H1 (cell line): ENCODE measurements at regions not wholly inside any gene's neighbourhood (a gene's known extent, or its start where the extent isn't known, plus 50 kb on each side); places are given as distances from the start of the nearest gene placed in this dataset.

Experiments
- ASH2L ChIP-seq: fragments of 200-600, 300-600 bp; sonication (generic); IDR thresholded peaks from one replicate; pipeline ENCODE4 v1.7.1; 2017; ENCODE audit warnings: low read length
- CBX8 ChIP-seq: fragments of 300-800, 300-1000 bp; sonication (generic); IDR thresholded peaks from 2 replicates; pipeline ENCODE4 v1.7.1; 2016; ENCODE audit warnings: low read depth, low read length, borderline replicate concordance
- CEBPB ChIP-seq: IDR thresholded peaks from 2 replicates; pipeline ENCODE4 v1.6.1; 2012; ENCODE audit warnings: low read depth, low read length
- CREB1 ChIP-seq: IDR thresholded peaks from 2 replicates; pipeline ENCODE4 v1.6.1; 2012; ENCODE audit warnings: inconsistent platforms
- KDM1A ChIP-seq: fragments of 200-600, 300-600 bp; sonication (generic); IDR thresholded peaks from 2 replicates; pipeline ENCODE4 v1.7.1; 2016; ENCODE audit warnings: mild to moderate bottlenecking, low read length, borderline replicate concordance
- KDM5A ChIP-seq: fragments of 200-600 bp; IDR thresholded peaks from 2 replicates; pipeline ENCODE4 v1.7.1; 2012; ENCODE audit warnings: mild to moderate bottlenecking, low read length, inconsistent platforms, mixed read lengths
- RBBP5 ChIP-seq: IDR thresholded peaks from 2 replicates; pipeline ENCODE4 v1.7.1; 2012; ENCODE audit warnings: low read depth, mild to moderate bottlenecking, inconsistent platforms, low read length, moderate library complexity, borderline replicate concordance
- RNF2 ChIP-seq: fragments of 200-900, 300-1000 bp; sonication (generic); IDR thresholded peaks from 2 replicates; pipeline ENCODE4 v1.7.1; 2016; ENCODE audit warnings: borderline replicate concordance, low read depth, mild to moderate bottlenecking, antibody characterized with exemption, low read length; ENCODE audit not compliant: poor library complexity, severe bottlenecking; ENCODE audit errors: missing control alignments
- SAP30 ChIP-seq: fragments of 300-600 bp; sonication (generic); IDR thresholded peaks from 2 replicates; pipeline ENCODE4 v1.7.1; 2012; ENCODE audit warnings: low read length, moderate library complexity, mild to moderate bottlenecking, inconsistent platforms; ENCODE audit not compliant: insufficient read depth, insufficient replicate concordance
- SIN3A ChIP-seq, 2 experiments: IDR thresholded peaks in 1 of 2; conservative IDR thresholded peaks in 1 of 2; 2 replicates each; pipeline ENCODE4 v1.6.1; 2011 to 2012; ENCODE audit warnings: low read length in 2 of 2, improper control_type of control experiment in 1 of 2, low read depth in 1 of 2, mild to moderate bottlenecking in 1 of 2
- SP1 ChIP-seq: IDR thresholded peaks from 2 replicates; pipeline ENCODE4 v1.6.1; 2011; ENCODE audit warnings: low read depth, low read length
- SP4 ChIP-seq: IDR thresholded peaks from 2 replicates; pipeline ENCODE4 v1.6.1; 2012; ENCODE audit warnings: low read length, inconsistent platforms
- SUZ12 ChIP-seq: fragments of 200-600 bp; sonication (generic); IDR thresholded peaks from 2 replicates; pipeline ENCODE4 v1.6.1; 2012; ENCODE audit warnings: mild to moderate bottlenecking, inconsistent platforms, low read length, moderate library complexity, mixed read lengths
- TAF1 ChIP-seq: IDR thresholded peaks from 2 replicates; pipeline ENCODE4 v1.6.1; 2011; ENCODE audit warnings: mild to moderate bottlenecking, low read depth, low read length
- TAF7 ChIP-seq: optimal IDR thresholded peaks from 2 replicates; pipeline ENCODE3; 2011; ENCODE audit warnings: low read depth, mild to moderate bottlenecking, inconsistent platforms, low read length, moderate library complexity, borderline replicate concordance
- YY1 ChIP-seq: IDR thresholded peaks from 2 replicates; pipeline ENCODE4 v1.6.1; 2011; ENCODE audit warnings: low read depth, mild to moderate bottlenecking, low read length
- TF ChIP-seq, protein P1 (sequence below): IDR thresholded peaks from 2 replicates; pipeline ENCODE4 v1.6.1; 2011; ENCODE audit warnings: low read depth, mild to moderate bottlenecking, low read length; ENCODE audit not compliant: insufficient read depth

DNA sequence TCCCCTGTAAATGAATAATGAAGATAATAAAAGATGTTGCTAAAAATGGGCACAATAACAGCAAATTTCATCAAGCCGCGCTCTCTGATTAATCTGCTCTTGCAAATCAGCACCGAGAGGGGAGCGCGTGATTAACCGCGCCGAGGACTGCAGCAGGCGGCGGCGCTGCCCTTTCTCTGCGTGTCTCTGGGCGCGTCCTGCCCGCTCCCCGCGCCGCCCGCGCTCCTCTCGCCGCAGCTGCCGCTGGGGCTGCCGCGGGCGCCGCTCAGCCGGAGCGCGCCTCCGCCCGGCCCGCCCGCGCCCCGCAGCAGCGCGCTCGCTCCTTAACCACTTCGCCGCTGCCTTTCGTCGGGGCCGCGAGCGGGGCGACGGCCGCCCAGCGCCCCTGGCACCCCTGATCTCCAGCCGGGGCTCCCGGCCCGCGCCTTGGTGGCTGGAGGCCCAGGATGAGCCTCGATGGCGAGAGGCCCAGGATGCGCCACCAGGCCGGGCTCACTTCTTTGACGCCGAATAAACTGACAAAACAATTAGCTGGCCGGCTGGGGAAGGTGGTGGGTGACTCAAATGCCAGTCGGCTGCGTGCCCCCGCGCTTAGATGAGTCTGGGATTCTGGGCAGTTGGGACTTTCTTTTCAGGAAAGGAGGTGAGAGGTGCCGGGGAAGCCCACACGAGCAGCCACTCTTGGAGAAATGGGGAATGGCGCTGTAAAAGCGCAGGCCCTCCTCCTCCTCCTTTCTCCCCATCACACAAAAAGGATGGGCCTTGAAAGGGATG is 221.4 kb upstream of the PKN2 start (continued):
- peak; percentile 77 for TF ChIP-seq ASH2L
- TF ChIP-seq TAF1 = peak; percentile 41; the same call in 1 of the 2 replicates
- 0 out of 2 replicates have a peak, but pooled peaks have one; percentile 32 for TF ChIP-seq KDM1A
- TF ChIP-seq SP4 = no peak
- TF ChIP-seq, protein P1, sequence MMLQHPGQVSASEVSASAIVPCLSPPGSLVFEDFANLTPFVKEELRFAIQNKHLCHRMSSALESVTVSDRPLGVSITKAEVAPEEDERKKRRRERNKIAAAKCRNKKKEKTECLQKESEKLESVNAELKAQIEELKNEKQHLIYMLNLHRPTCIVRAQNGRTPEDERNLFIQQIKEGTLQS = no peak
- no peak for TF ChIP-seq CBX8
- no peak for TF ChIP-seq CEBPB
- TF ChIP-seq YY1 = no peak
- TF ChIP-seq SUZ12 = no peak
- no peak for TF ChIP-seq TAF7
- TF ChIP-seq SIN3A (conservative IDR thresholded peaks at IDR 0.05 in 1 of 2, IDR thresholded peaks at IDR 0.05 in 1 of 2; ENCODE audit: low read depth in 1 of 2, low read length in 2 of 2) = no peak
- TF ChIP-seq CREB1 = no peak
- TF ChIP-seq SP1 = no peak
- no peak for TF ChIP-seq KDM5A
- TF ChIP-seq RNF2 = no peak
- TF ChIP-seq SAP30 = no peak
- 0 out of 2 replicates have a peak, but pooled peaks have one; percentile 47 for TF ChIP-seq RBBP5
